A549 (cell line): ENCODE measurements at regions not wholly inside any gene's neighbourhood (a gene's known extent, or its start where the extent isn't known, plus 50 kb on each side); places are given as distances from the start of the nearest gene placed in this dataset.

Experiments
- ATAC-seq, 2 experiments: fragments of 200-7000 bp in 1 of 2; fragments of >200 bp in 1 of 2; cut with Nextera tagmentation in 1 of 2; cut with Tn5 transposase in 1 of 2; 3 replicates each; pipeline versions ENCODE4 v1.8.0 to v1.9.1; 2018 to 2020; ENCODE audit warnings: mild to moderate bottlenecking in 1 of 2, moderate library complexity in 1 of 2
- CTCF ChIA-PET: fragments of 300-600 bp; sonication (Branson Sonifier 250); formaldehyde crosslinking; extraction: SDS; loops from one replicate; lab custom pipeline; 2021; ENCODE audit warnings: antibody characterized with exemption, inconsistent platforms; lab: Yijun Ruan, JAX
- POLR2A ChIA-PET: fragments of 350-600 bp; formaldehyde crosslinking; extraction: SDS; loops from one replicate; lab custom pipeline; 2021; ENCODE audit warnings: antibody characterized with exemption, inconsistent platforms; lab: Yijun Ruan, JAX
- DNase-seq, 2 experiments: peaks; one replicate each; pipeline versions ENCODE4 v3.0.0 to v3.0.0-alpha.2; 2011 to 2016; ENCODE audit warnings: low read depth in 1 of 2, low spot score in 1 of 2
- FAIRE-seq: peaks from 2 replicates; lab custom pipeline; 2011; peaks lifted over from hg19 to GRCh38; lab: Jason Lieb, UNC
- H3K27ac ChIP-seq, 2 experiments: fragments of >200 bp; sonication (Bioruptor Twin); formaldehyde crosslinking; 3 replicates each; pipeline ENCODE4 v1.5.1; 2016 to 2017
- H3K4me1 ChIP-seq: fragments of >200 bp; sonication (Bioruptor Twin); formaldehyde crosslinking; 3 replicates; pipeline ENCODE4 v1.6.1; 2016
- H3K4me2 ChIP-seq: fragments of >200 bp; sonication (Bioruptor Twin); formaldehyde crosslinking; 3 replicates; pipeline ENCODE4 v1.6.1; 2016
- H3K4me3 ChIP-seq: fragments of >200 bp; sonication (Bioruptor Twin); formaldehyde crosslinking; 3 replicates; pipeline ENCODE4 v1.5.1; 2016
- H3K9me3 ChIP-seq: fragments of >200 bp; sonication (Bioruptor Twin); formaldehyde crosslinking; 3 replicates; pipeline ENCODE4 v1.6.1; 2016
- CBX2 ChIP-seq: fragments of 200-600 bp; sonication (generic); IDR thresholded peaks from 2 replicates; pipeline ENCODE4 v1.6.1; 2016; ENCODE audit warnings: low read depth, mild to moderate bottlenecking, borderline replicate concordance
- CEBPB ChIP-seq, 2 experiments: fragments of >200 bp in 1 of 2; sonication (Bioruptor Twin) in 1 of 2; formaldehyde crosslinking in 1 of 2; IDR thresholded peaks; 2 replicates each; pipeline ENCODE4 v1.6.1; 2012 to 2016
- EHF ChIP-seq: fragments of 250-450 bp; sonication (Bioruptor Pico); IDR thresholded peaks from 2 replicates; pipeline ENCODE4 v1.5.0; 2020; ENCODE audit warnings: mild to moderate bottlenecking
- EHMT2 ChIP-seq: fragments of 200-600 bp; sonication (generic); IDR thresholded peaks from 2 replicates; pipeline ENCODE4 v1.6.1; 2016; ENCODE audit warnings: antibody characterized with exemption, low read depth, mild to moderate bottlenecking, moderate library complexity
- EP300 ChIP-seq, 2 experiments: fragments of >200 bp; sonication (Bioruptor Twin); formaldehyde crosslinking; IDR thresholded peaks; 2 replicates in 1 of 2; 3 replicates in 1 of 2; pipeline ENCODE4 v1.6.1; 2016 to 2017
- FOSB ChIP-seq: fragments of 250-450 bp; sonication (Bioruptor Pico); IDR thresholded peaks from 2 replicates; pipeline ENCODE4 v1.5.0; 2020; ENCODE audit warnings: mild to moderate bottlenecking, moderate library complexity
- FOSL2 ChIP-seq, 2 experiments: fragments of 450-650 bp in 1 of 2; fragments of >200 bp in 1 of 2; sonication (Bioruptor Twin) in 1 of 2; formaldehyde crosslinking; IDR thresholded peaks; 2 replicates each; pipeline versions ENCODE4 v1.5.0 to v1.6.1; 2016 to 2020; ENCODE audit warnings: mild to moderate bottlenecking in 1 of 2, moderate library complexity in 1 of 2
- FOXS1 ChIP-seq: fragments of 250-450 bp; sonication (Bioruptor Pico); IDR thresholded peaks from 2 replicates; pipeline ENCODE4 v1.5.0; 2020; ENCODE audit warnings: mild to moderate bottlenecking, moderate library complexity
- HDAC2 ChIP-seq: fragments of 200-600 bp; sonication (generic); IDR thresholded peaks from 2 replicates; pipeline ENCODE4 v1.6.1; 2016
- HOXA7 ChIP-seq: fragments of 250-450 bp; sonication (Bioruptor Pico); IDR thresholded peaks from 2 replicates; pipeline ENCODE4 v1.5.0; 2020; ENCODE audit warnings: mild to moderate bottlenecking, moderate library complexity
- HOXB5 ChIP-seq: fragments of 250-450 bp; sonication (Bioruptor Pico); IDR thresholded peaks from 2 replicates; pipeline ENCODE4 v1.5.0; 2020; ENCODE audit warnings: mild to moderate bottlenecking, moderate library complexity
- JUN ChIP-seq, 2 experiments: fragments of >200 bp; sonication (Bioruptor Twin); formaldehyde crosslinking; IDR thresholded peaks; 2 replicates in 1 of 2; 3 replicates in 1 of 2; pipeline ENCODE4 v1.6.1; 2016 to 2017
- KDM1A ChIP-seq: fragments of 200-600 bp; sonication (generic); IDR thresholded peaks from 2 replicates; pipeline ENCODE4 v1.6.1; 2016; ENCODE audit warnings: low read depth, mild to moderate bottlenecking
- KDM5A ChIP-seq: fragments of 200-600 bp; sonication (generic); IDR thresholded peaks from 2 replicates; pipeline ENCODE4 v1.6.1; 2016; ENCODE audit warnings: antibody characterized with exemption, mild to moderate bottlenecking
- MAFK ChIP-seq: fragments of 450-650 bp; IDR thresholded peaks from 2 replicates; pipeline ENCODE4 v1.6.1; 2014; ENCODE audit not compliant: partially characterized antibody
- MAZ ChIP-seq: fragments of 150-350 bp; IDR thresholded peaks from 2 replicates; pipeline ENCODE4 v1.6.1; 2014; ENCODE audit warnings: antibody characterized with exemption, low read depth, low read length, borderline replicate concordance
- MYC ChIP-seq: IDR thresholded peaks from 2 replicates; pipeline ENCODE4 v1.6.1; 2012; ENCODE audit warnings: mild to moderate bottlenecking, inconsistent platforms, low read length, improper control_type of control experiment, borderline replicate concordance
- NPAS2 ChIP-seq: fragments of 250-450 bp; sonication (Bioruptor Pico); IDR thresholded peaks from 2 replicates; pipeline ENCODE4 v1.8.0; 2022; ENCODE audit warnings: mild to moderate bottlenecking, moderate library complexity, borderline replicate concordance
- NR3C1 ChIP-seq: fragments of >200 bp; sonication (Bioruptor Twin); formaldehyde crosslinking; IDR thresholded peaks from 3 replicates; pipeline ENCODE4 v1.6.1; 2017
- PHF8 ChIP-seq: fragments of 200-600 bp; sonication (generic); IDR thresholded peaks from 2 replicates; pipeline ENCODE4 v1.6.1; 2016; ENCODE audit warnings: low read depth, mild to moderate bottlenecking, antibody characterized with exemption, moderate library complexity, borderline replicate concordance
- RFX5 ChIP-seq: fragments of 450-650 bp; IDR thresholded peaks from 2 replicates; pipeline ENCODE4 v1.7.1; 2014; ENCODE audit warnings: antibody characterized with exemption, mild to moderate bottlenecking, moderate library complexity
- SMC3 ChIP-seq: fragments of >200 bp; sonication (Bioruptor Twin); formaldehyde crosslinking; IDR thresholded peaks from 3 replicates; pipeline ENCODE4 v1.6.1; 2018; ENCODE audit warnings: inconsistent platforms
- SREBF2 ChIP-seq: fragments of 450-650 bp; IDR thresholded peaks from 2 replicates; pipeline ENCODE4 v1.6.1; 2014; ENCODE audit warnings: mild to moderate bottlenecking, moderate library complexity
- TFCP2L1 ChIP-seq: fragments of 250-450 bp; sonication (Bioruptor Pico); IDR thresholded peaks from 2 replicates; pipeline ENCODE4 v1.5.0; 2021; ENCODE audit warnings: mild to moderate bottlenecking
- ZC3H11A ChIP-seq: fragments of 450-650 bp; IDR thresholded peaks from 2 replicates; pipeline ENCODE4 v1.6.1; 2014; ENCODE audit warnings: antibody characterized with exemption, mild to moderate bottlenecking
- WGBS: methylation state at CpG from one replicate; pipeline ENCODE4 v1.1.6; 2017; ENCODE audit errors: missing lambda C conversion rate; 5-methylcytosine and 5-hydroxymethylcytosine counted together
- TF ChIP-seq, protein P1 (sequence below): IDR thresholded peaks from 2 replicates; pipeline ENCODE4 v1.6.1; 2012
- TF ChIP-seq, protein P2 (sequence below): fragments of 150-350 bp; IDR thresholded peaks from 2 replicates; pipeline ENCODE4 v1.6.1; 2014; ENCODE audit warnings: low read depth, mild to moderate bottlenecking, low read length
- TF ChIP-seq, protein P3 (sequence below): fragments of 450-650 bp; IDR thresholded peaks from 2 replicates; pipeline ENCODE4 v1.6.1; 2014; ENCODE audit warnings: antibody characterized with exemption
- TF ChIP-seq, protein P4 (sequence below): IDR thresholded peaks from 2 replicates; pipeline ENCODE4 v1.6.1; 2012; ENCODE audit warnings: low read depth, borderline replicate concordance
- TF ChIP-seq, protein P5 (sequence below): fragments of 250-450 bp; sonication (Bioruptor Pico); IDR thresholded peaks from 2 replicates; pipeline ENCODE4 v1.5.0; 2021; ENCODE audit warnings: mild to moderate bottlenecking, moderate library complexity, borderline replicate concordance
- TF ChIP-seq, protein P6 (sequence below): fragments of 250-450 bp; sonication (Bioruptor Pico); IDR thresholded peaks from 2 replicates; pipeline ENCODE4 v1.5.0; 2020; ENCODE audit warnings: low read depth, mild to moderate bottlenecking, moderate library complexity

DNA sequence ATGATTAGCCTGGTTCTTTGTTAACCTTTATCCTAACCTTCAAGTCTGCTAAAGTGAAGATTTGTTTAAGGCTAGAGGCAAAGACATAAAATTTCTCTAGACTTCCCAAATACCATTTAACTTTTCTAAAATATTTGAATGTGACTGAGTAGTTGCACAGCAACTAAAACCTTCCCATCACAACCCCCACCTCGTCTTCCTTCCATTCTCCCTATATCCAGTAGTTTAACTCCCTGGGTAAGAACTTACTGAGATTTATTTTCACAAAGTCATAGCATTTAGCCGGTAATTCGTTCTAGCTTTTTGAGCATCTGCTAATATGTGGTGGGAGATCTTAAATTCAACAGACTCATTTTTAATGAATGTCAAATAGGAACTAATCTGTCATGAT lies 87.9 kb upstream of the AKIRIN2 start:
- ChIA-PET CTCF (no interaction called here), POLR2A (interaction anchor here (0.8 to 1.5 kb wide), 3 partner anchors 57 to 88 kb away, joined by 3 to 7 read pairs (median 6); partner anchors contain the start of gene AKIRIN2)
- Histone ChIP-seq H3K9me3 (no peaks in the 10 kb centered on the region), H3K4me1 (peaks cover 48% of the 10 kb centered on the region), H3K27ac (peak overlapping the region; percentile 92 to 94), H3K4me3 (no peak overlapping the region), H3K4me2 (peak overlapping the region; percentile 84)
- 13% methylated on average over 3 of the region's 3 CpGs for WGBS
- ATAC-seq (peak; percentile 61 to 64; a peak in 5 of 6 replicates), DNase-seq (peak in 1 of 2 experiments; percentile 7), FAIRE-seq (no peak)
- TF ChIP-seq HDAC2: no peak
- TF ChIP-seq RFX5: no peak

DNA sequence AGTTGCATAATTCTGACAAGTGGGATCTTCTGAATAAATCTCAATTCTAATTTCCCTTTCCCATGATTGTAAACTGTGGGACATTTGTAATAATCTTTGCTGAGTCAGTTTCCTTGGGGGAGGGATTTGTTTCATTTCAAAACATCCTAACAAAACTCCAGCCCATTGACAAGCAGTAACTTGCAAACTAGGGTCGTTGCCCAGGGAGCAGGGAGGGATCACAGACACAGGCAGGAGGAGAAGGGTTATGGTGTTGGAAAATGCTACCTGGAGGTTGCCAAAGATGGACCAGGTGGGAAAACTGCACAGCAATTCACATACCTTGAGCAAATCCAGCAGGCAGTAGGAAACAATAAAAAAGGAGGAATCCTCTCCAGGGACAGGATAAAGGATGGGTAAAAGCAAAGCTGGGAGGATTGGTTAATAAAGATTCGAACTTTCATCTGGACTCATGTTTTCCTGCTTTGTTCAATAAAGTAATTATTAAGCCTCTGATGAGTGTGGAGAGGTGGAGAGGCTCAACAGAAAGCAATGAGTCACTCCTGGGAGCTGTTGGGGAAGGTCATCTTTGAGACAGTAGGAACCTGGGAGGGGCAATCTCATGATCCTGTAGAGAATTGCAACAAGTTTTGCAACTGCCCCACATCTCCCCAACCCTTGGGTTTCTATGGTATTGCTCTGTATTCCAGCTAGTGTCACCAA lies 87.3 kb upstream of the AKIRIN2 start:
- ATAC-seq (peak; percentile 98 to 100), FAIRE-seq (no peak), DNase-seq (peak; percentile 79 to 90)
- Histone ChIP-seq H3K9me3 (no peaks in the 10 kb centered on the region), H3K4me1 (peaks cover 46% of the 10 kb centered on the region), H3K4me2 (peak overlapping the region; percentile 84), H3K4me3 (peak overlapping the region; percentile 27; the same call in 1 of the 3 replicates), H3K27ac (peak overlapping the region; percentile 92 to 94)
- WGBS: 0% methylated on average over 2 of the region's 2 CpGs
- CTCF ChIA-PET: no interaction called here
- POLR2A ChIA-PET: interaction anchor here (0.6 to 1.5 kb wide), 4 partner anchors 57 to 187 kb away, joined by 3 to 7 read pairs (median 4); partner anchors contain the start of gene AKIRIN2
- peak in 1 of 2 experiments; percentile 54; a peak in 2 of 5 replicates for TF ChIP-seq EP300 (IDR thresholded peaks at IDR 0.05)
- no peak for TF ChIP-seq SREBF2
- no peak for TF ChIP-seq HOXB5 (CRISPR knock-in tag)
- no peak for TF ChIP-seq SMC3
- no peak for TF ChIP-seq NR3C1
- TF ChIP-seq TFCP2L1: no peak
- TF ChIP-seq, protein P1, sequence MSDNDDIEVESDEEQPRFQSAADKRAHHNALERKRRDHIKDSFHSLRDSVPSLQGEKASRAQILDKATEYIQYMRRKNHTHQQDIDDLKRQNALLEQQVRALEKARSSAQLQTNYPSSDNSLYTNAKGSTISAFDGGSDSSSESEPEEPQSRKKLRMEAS: 0 out of 2 replicates have a peak, but pooled peaks have one; percentile 1
- TF ChIP-seq JUN (IDR thresholded peaks at IDR 0.05): peak; percentile 36 to 77; a peak in 3 of 5 replicates
- TF ChIP-seq HOXA7: no peak
- TF ChIP-seq FOXS1 (CRISPR knock-in tag): no peak
- peak; percentile 88 to 89 for TF ChIP-seq CEBPB (IDR thresholded peaks at IDR 0.05)
- TF ChIP-seq, protein P2, sequence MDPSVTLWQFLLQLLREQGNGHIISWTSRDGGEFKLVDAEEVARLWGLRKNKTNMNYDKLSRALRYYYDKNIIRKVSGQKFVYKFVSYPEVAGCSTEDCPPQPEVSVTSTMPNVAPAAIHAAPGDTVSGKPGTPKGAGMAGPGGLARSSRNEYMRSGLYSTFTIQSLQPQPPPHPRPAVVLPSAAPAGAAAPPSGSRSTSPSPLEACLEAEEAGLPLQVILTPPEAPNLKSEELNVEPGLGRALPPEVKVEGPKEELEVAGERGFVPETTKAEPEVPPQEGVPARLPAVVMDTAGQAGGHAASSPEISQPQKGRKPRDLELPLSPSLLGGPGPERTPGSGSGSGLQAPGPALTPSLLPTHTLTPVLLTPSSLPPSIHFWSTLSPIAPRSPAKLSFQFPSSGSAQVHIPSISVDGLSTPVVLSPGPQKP: no peak
- TF ChIP-seq CBX2: no peak
- no peak for TF ChIP-seq NPAS2 (CRISPR knock-in tag)
- no peak for TF ChIP-seq MAZ
- peak; percentile 97 for TF ChIP-seq MAFK
- TF ChIP-seq, protein P3, sequence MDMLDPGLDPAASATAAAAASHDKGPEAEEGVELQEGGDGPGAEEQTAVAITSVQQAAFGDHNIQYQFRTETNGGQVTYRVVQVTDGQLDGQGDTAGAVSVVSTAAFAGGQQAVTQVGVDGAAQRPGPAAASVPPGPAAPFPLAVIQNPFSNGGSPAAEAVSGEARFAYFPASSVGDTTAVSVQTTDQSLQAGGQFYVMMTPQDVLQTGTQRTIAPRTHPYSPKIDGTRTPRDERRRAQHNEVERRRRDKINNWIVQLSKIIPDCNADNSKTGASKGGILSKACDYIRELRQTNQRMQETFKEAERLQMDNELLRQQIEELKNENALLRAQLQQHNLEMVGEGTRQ: no peak
- TF ChIP-seq, protein P4, sequence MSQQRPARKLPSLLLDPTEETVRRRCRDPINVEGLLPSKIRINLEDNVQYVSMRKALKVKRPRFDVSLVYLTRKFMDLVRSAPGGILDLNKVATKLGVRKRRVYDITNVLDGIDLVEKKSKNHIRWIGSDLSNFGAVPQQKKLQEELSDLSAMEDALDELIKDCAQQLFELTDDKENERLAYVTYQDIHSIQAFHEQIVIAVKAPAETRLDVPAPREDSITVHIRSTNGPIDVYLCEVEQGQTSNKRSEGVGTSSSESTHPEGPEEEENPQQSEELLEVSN: no peak
- TF ChIP-seq MYC: no peak
- TF ChIP-seq, protein P5, sequence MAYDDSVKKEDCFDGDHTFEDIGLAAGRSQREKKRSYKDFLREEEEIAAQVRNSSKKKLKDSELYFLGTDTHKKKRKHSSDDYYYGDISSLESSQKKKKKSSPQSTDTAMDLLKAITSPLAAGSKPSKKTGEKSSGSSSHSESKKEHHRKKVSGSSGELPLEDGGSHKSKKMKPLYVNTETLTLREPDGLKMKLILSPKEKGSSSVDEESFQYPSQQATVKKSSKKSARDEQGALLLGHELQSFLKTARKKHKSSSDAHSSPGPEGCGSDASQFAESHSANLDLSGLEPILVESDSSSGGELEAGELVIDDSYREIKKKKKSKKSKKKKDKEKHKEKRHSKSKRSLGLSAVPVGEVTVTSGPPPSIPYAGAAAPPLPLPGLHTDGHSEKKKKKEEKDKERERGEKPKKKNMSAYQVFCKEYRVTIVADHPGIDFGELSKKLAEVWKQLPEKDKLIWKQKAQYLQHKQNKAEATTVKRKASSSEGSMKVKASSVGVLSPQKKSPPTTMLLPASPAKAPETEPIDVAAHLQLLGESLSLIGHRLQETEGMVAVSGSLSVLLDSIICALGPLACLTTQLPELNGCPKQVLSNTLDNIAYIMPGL: no peak
- no peak for TF ChIP-seq KDM1A
- no peak for TF ChIP-seq EHF (CRISPR knock-in tag)
- no peak for TF ChIP-seq KDM5A
- no peak for TF ChIP-seq FOSB
- TF ChIP-seq FOSL2 (IDR thresholded peaks at IDR 0.05): peak; percentile 54
- TF ChIP-seq FOSL2 (CRISPR knock-in tag; IDR thresholded peaks at IDR 0.05): peak; percentile 85
- TF ChIP-seq EHMT2: no peak
- no peak for TF ChIP-seq ZC3H11A
- TF ChIP-seq, protein P6, sequence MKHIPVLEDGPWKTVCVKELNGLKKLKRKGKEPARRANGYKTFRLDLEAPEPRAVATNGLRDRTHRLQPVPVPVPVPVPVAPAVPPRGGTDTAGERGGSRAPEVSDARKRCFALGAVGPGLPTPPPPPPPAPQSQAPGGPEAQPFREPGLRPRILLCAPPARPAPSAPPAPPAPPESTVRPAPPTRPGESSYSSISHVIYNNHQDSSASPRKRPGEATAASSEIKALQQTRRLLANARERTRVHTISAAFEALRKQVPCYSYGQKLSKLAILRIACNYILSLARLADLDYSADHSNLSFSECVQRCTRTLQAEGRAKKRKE: no peak
- TF ChIP-seq RFX5: no peak
- no peak for TF ChIP-seq PHF8
